Neural progenitor cell (in vitro differentiated cells): ENCODE measurements at regions not wholly inside any gene's neighbourhood (a gene's known extent, or its start where the extent isn't known, plus 50 kb on each side); places are given as distances from the start of the nearest gene placed in this dataset.
A peak's percentile ranks its signal among the peaks of the same experiment; 100 is the strongest.
"Not testable (repeated sequence)": the region's sequence is repeated elsewhere in the genome, so short reads cannot be mapped to it uniquely, and the experiment has no call there.

ENCODE experiments used
- DNase-seq: peaks from one replicate; pipeline ENCODE4 v3.0.0-alpha.2; 2016; ENCODE audit warnings: low spot score
- H2AFZ ChIP-seq: fragments of 200-600 bp; sonication (generic); replicated peaks from 2 replicates; pipeline ENCODE4 v1.6.1; 2016; ENCODE audit warnings: antibody characterized with exemption
- H3F3A ChIP-seq: fragments of 200-600 bp; sonication (generic); 2 replicates; pipeline ENCODE4 v1.6.1; 2016; ENCODE audit warnings: antibody characterized with exemption, low read depth
- H3K27ac ChIP-seq: fragments of 200-600 bp; sonication (generic); 2 replicates; pipeline ENCODE4 v1.5.1; 2016; ENCODE audit warnings: mild to moderate bottlenecking
- H3K27me3 ChIP-seq: fragments of 200-600 bp; sonication (generic); 2 replicates; pipeline ENCODE4 v1.6.1; 2016; ENCODE audit warnings: mild to moderate bottlenecking, moderate library complexity
- H3K36me3 ChIP-seq: fragments of 200-600 bp; sonication (generic); 2 replicates; pipeline ENCODE4 v1.5.1; 2016
- H3K4me1 ChIP-seq: fragments of 200-600 bp; sonication (generic); 2 replicates; pipeline ENCODE4 v1.6.1; 2016; ENCODE audit warnings: mixed run types
- H3K4me2 ChIP-seq: fragments of 200-600 bp; sonication (generic); 2 replicates; pipeline ENCODE4 v1.6.1; 2016
- H3K4me3 ChIP-seq: fragments of 200-600 bp; sonication (generic); 2 replicates; pipeline ENCODE4 v1.5.1; 2016
- H3K79me2 ChIP-seq: fragments of 200-600 bp; sonication (generic); 2 replicates; pipeline ENCODE4 v1.6.1; 2016; ENCODE audit warnings: low read depth
- H3K9ac ChIP-seq: fragments of 200-600 bp; sonication (generic); 2 replicates; pipeline ENCODE4 v1.6.1; 2016
- H3K9me3 ChIP-seq: fragments of 200-600 bp; sonication (generic); 2 replicates; pipeline ENCODE4 v1.5.1; 2016; ENCODE audit warnings: low read depth
- H4K20me1 ChIP-seq: fragments of 200-600 bp; sonication (generic); 2 replicates; pipeline ENCODE4 v1.6.1; 2016; ENCODE audit warnings: low read depth
- H3K27ac Mint-ChIP-seq: 3 replicates; pipeline ENCODE4 v1.8.0; 2021; ENCODE audit warnings: mixed read lengths
- H3K27me3 Mint-ChIP-seq: 2 replicates; pipeline ENCODE4 v1.8.0; 2022; ENCODE audit warnings: low read depth, mild to moderate bottlenecking, inconsistent platforms, moderate library complexity, mixed read lengths; ENCODE audit not compliant: insufficient read depth
- H3K36me3 Mint-ChIP-seq: 3 replicates; pipeline ENCODE4 v1.8.0; 2021; ENCODE audit warnings: mixed read lengths
- H3K4me1 Mint-ChIP-seq: 3 replicates; pipeline ENCODE4 v1.8.0; 2021; ENCODE audit warnings: mixed read lengths
- H3K4me3 Mint-ChIP-seq: 3 replicates; pipeline ENCODE4 v1.8.0; 2021; ENCODE audit warnings: mild to moderate bottlenecking, moderate library complexity, mixed read lengths
- H3K9me3 Mint-ChIP-seq: 3 replicates; pipeline ENCODE4 v1.8.0; 2020; ENCODE audit warnings: mixed read lengths
- EZH2 ChIP-seq: fragments of 200-600 bp; sonication (generic); IDR thresholded peaks from 2 replicates; pipeline ENCODE4 v1.6.1; 2017; ENCODE audit warnings: antibody characterized with exemption, mild to moderate bottlenecking, moderate library complexity
- EZH2phosphoT487 ChIP-seq: fragments of 200-600 bp; sonication (generic); IDR thresholded peaks from 2 replicates; pipeline ENCODE4 v1.6.1; 2017; ENCODE audit warnings: antibody characterized with exemption
- TF ChIP-seq, protein P1 (sequence below): fragments of 200-600 bp; sonication (generic); IDR thresholded peaks from 2 replicates; pipeline ENCODE4 v1.5.1; 2017; ENCODE audit warnings: antibody characterized with exemption, mild to moderate bottlenecking

GRCh38 chr1:79708646-79709265 is 702.2 kb upstream of the ADGRL4 start:
- no peaks in the 10 kb centered on the region for H3K9me3 ChIP-seq
- no peaks in the 10 kb centered on the region for H3K27me3 ChIP-seq
- Mint-ChIP-seq H3K27ac (no peak overlapping the region), H3K9me3 (peaks cover 2% of the 10 kb centered on the region), H3K27me3 (peaks cover 2% of the 10 kb centered on the region), H3K4me3 (no peak overlapping the region), H3K4me1 (no peaks in the 10 kb centered on the region), H3K36me3 (no peaks in the 10 kb centered on the region)
- no peak overlapping the region for H3K4me3 ChIP-seq
- no peaks in the 10 kb centered on the region for H3K4me1 ChIP-seq
- no peaks in the 10 kb centered on the region for H3K79me2 ChIP-seq
- H3K9ac ChIP-seq: no peak overlapping the region
- no peaks in the 10 kb centered on the region for H3K36me3 ChIP-seq
- TF ChIP-seq, protein P1, sequence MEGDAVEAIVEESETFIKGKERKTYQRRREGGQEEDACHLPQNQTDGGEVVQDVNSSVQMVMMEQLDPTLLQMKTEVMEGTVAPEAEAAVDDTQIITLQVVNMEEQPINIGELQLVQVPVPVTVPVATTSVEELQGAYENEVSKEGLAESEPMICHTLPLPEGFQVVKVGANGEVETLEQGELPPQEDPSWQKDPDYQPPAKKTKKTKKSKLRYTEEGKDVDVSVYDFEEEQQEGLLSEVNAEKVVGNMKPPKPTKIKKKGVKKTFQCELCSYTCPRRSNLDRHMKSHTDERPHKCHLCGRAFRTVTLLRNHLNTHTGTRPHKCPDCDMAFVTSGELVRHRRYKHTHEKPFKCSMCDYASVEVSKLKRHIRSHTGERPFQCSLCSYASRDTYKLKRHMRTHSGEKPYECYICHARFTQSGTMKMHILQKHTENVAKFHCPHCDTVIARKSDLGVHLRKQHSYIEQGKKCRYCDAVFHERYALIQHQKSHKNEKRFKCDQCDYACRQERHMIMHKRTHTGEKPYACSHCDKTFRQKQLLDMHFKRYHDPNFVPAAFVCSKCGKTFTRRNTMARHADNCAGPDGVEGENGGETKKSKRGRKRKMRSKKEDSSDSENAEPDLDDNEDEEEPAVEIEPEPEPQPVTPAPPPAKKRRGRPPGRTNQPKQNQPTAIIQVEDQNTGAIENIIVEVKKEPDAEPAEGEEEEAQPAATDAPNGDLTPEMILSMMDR: no peak
- TF ChIP-seq EZH2 (no peak), EZH2phosphoT487 (no peak)
- H4K20me1 ChIP-seq: no peaks in the 10 kb centered on the region
- no peak for DNase-seq
- no peaks in the 10 kb centered on the region for H3F3A ChIP-seq
- H2AFZ ChIP-seq: no peak overlapping the region
- H3K27ac ChIP-seq: no peak overlapping the region
- H3K4me2 ChIP-seq: no peak overlapping the region

DNA sequence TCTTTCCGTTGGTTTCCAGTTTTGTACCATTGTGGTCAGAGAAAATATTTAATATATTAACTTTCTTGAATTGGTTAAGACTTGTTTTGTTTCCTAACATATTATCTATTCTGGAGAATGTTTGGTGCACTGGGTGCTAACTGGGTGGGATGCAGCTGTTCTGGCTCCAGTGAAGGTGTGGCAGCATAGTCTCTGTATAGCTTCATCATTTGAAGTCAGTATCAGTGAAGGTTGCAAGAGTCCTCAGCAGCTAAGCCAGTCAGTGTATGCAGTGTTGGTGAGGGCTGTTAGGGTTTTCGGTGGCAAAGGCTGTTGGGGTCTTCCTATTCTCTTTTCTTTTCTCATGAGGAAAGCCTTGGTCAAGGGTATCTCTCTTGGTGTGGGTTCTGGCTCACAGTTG is 698.7 kb upstream of the ADGRL4 start:
- TF ChIP-seq EZH2 (no peak), EZH2phosphoT487 (no peak)
- TF ChIP-seq, protein P1: no peak
- Histone ChIP-seq H3K4me1 (no peaks in the 10 kb centered on the region), H3K9me3 (no peaks in the 10 kb centered on the region), H2AFZ (no peak overlapping the region), H3K27me3 (no peaks in the 10 kb centered on the region), H3K27ac (no peak overlapping the region), H3K4me3 (no peak overlapping the region), H3K36me3 (no peaks in the 10 kb centered on the region), H3K4me2 (no peak overlapping the region), H3K9ac (no peak overlapping the region), H3F3A (no peaks in the 10 kb centered on the region), H3K79me2 (no peaks in the 10 kb centered on the region), H4K20me1 (no peaks in the 10 kb centered on the region)
- H3K4me1 Mint-ChIP-seq: peaks cover 10% of the 10 kb centered on the region
- H3K9me3 Mint-ChIP-seq: peaks cover 2% of the 10 kb centered on the region
- no peak for DNase-seq
- H3K36me3 Mint-ChIP-seq: no peaks in the 10 kb centered on the region
- no peak overlapping the region for H3K4me3 Mint-ChIP-seq
- no peak overlapping the region for H3K27ac Mint-ChIP-seq
- H3K27me3 Mint-ChIP-seq: peaks cover 4% of the 10 kb centered on the region

DNA sequence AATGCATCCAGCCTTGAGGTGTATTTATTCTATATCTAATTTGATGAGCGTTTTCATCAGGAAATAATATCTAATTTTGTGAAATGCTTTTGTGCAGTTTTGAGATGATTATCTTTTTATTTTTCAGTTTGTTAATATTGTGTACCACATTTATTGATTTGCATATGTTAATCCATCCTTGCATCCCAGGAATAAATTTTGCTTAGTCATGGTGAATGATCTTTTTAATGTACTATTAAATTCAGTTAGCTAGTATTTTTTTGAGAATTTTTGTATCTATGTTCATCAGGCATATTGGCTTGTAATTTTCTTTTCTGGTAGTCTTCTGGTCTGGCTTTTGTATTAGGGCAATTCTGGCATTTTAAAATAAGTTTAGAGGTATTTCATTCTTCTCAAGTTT is 697.5 kb upstream of the ADGRL4 start:
- no peaks in the 10 kb centered on the region for H3K36me3 ChIP-seq
- peaks cover 7% of the 10 kb centered on the region for H3K9me3 Mint-ChIP-seq
- H3K9ac ChIP-seq: no peak overlapping the region
- H3K27me3 Mint-ChIP-seq: peaks cover 4% of the 10 kb centered on the region
- no peak overlapping the region for H2AFZ ChIP-seq
- H3K4me3 ChIP-seq: no peak overlapping the region
- no peak overlapping the region for H3K4me2 ChIP-seq
- H3K79me2 ChIP-seq: no peaks in the 10 kb centered on the region
- TF ChIP-seq EZH2phosphoT487 (no peak), EZH2 (no peak)
- TF ChIP-seq, protein P1: no peak
- no peak overlapping the region for H3K27ac Mint-ChIP-seq
- DNase-seq: no peak
- no peak overlapping the region for H3K4me3 Mint-ChIP-seq
- no peaks in the 10 kb centered on the region for H4K20me1 ChIP-seq
- no peaks in the 10 kb centered on the region for H3K27me3 ChIP-seq
- no peaks in the 10 kb centered on the region for H3K9me3 ChIP-seq
- H3K27ac ChIP-seq: no peak overlapping the region
- H3F3A ChIP-seq: no peaks in the 10 kb centered on the region
- H3K4me1 Mint-ChIP-seq: peaks cover 10% of the 10 kb centered on the region
- no peaks in the 10 kb centered on the region for H3K36me3 Mint-ChIP-seq
- no peaks in the 10 kb centered on the region for H3K4me1 ChIP-seq

GRCh38 chr1:79702336-79702999 is 695.9 kb upstream of the ADGRL4 start:
- H3K4me1 ChIP-seq, DNase-seq, H3K36me3 ChIP-seq, H3F3A ChIP-seq, H3K9ac ChIP-seq, H4K20me1 ChIP-seq, H3K27ac ChIP-seq, H3K27me3 Mint-ChIP-seq, H3K4me3 ChIP-seq, H3K4me3 Mint-ChIP-seq, H3K4me2 ChIP-seq, H3K27me3 ChIP-seq, H3K9me3 ChIP-seq, H3K9me3 Mint-ChIP-seq, H3K79me2 ChIP-seq, H3K36me3 Mint-ChIP-seq, H2AFZ ChIP-seq: not testable (repeated sequence)
- H3K27ac Mint-ChIP-seq: peak overlapping the region; percentile 51
- H3K4me1 Mint-ChIP-seq: peaks cover 10% of the 10 kb centered on the region
